Fibroblast of lung (primary cell): ENCODE measurements at regions not wholly inside any gene's neighbourhood (a gene's known extent, or its start where the extent isn't known, plus 50 kb on each side); places are given as distances from the start of the nearest gene placed in this dataset.

Source experiments
- CTCF ChIP-seq, 2 donors: IDR thresholded peaks in 1 of 2; conservative IDR thresholded peaks in 1 of 2; 1 replicate in 1 of 2; 2 replicates in 1 of 2; pipeline ENCODE4 v1.5.1; 2011 to 2012; ENCODE audit warnings: low read length in 2 of 2, control low read depth in 1 of 2, inconsistent platforms in 1 of 2, low read depth in 1 of 2, mild to moderate bottlenecking in 1 of 2
- EZH2 ChIP-seq: IDR thresholded peaks from 2 replicates; pipeline ENCODE4 v1.5.1; 2012; ENCODE audit warnings: low read length, control low read depth, mild to moderate bottlenecking; ENCODE audit errors: missing control alignments

GRCh38 chr12:127780881-127781280, 486.1 kb upstream of the TMEM132C start:
- TF ChIP-seq CTCF (conservative IDR thresholded peaks at IDR 0.05 in 1 of 2, IDR thresholded peaks at IDR 0.05 in 1 of 2; ENCODE audit: low read depth in 1 of 2, low read length in 2 of 2) (no peak), EZH2 (no peak)
